EH (cell line): ENCODE measurements at regions not wholly inside any gene's neighbourhood (a gene's known extent, or its start where the extent isn't known, plus 50 kb on each side); places are given as distances from the start of the nearest gene placed in this dataset.

Source experiments
- DNase-seq: peaks from one replicate; pipeline ENCODE4 v3.0.0-alpha.2; 2015; ENCODE audit warnings: low read depth

- DNase-seq: no peak
Measured at GRCh38 chr3:145817870-145818483, 343.0 kb downstream of the PLOD2 start.

- no peak for DNase-seq
Measured at GRCh38 chr3:145820170-145820569, 340.8 kb downstream of the PLOD2 start.

GRCh38 chr3:145842294-145842902, 318.6 kb downstream of the PLOD2 start:
- no peak for DNase-seq

GRCh38 chr3:145843561-145843960, 317.4 kb downstream of the PLOD2 start:
- DNase-seq: no peak

GRCh38 chr3:145849115-145849514, 311.9 kb downstream of the PLOD2 start:
- DNase-seq: no peak

GRCh38 chr3:145854499-145854898, 306.5 kb downstream of the PLOD2 start:
- no peak for DNase-seq

- DNase-seq: no peak
Measured at GRCh38 chr3:145857956-145858355, 303.0 kb downstream of the PLOD2 start.

GRCh38 chr3:145864336-145864735, 296.6 kb downstream of the PLOD2 start:
- DNase-seq: no peak

- no peak for DNase-seq
Measured at GRCh38 chr3:145865399-145866018, 295.5 kb downstream of the PLOD2 start.

- DNase-seq: no peak
Measured at GRCh38 chr3:145869958-145870357, 291.0 kb downstream of the PLOD2 start.

- DNase-seq: no peak
Measured at GRCh38 chr3:145882436-145882835, 278.5 kb downstream of the PLOD2 start.

GRCh38 chr3:145889730-145890129, 271.3 kb downstream of the PLOD2 start:
- DNase-seq: no peak

- DNase-seq: no peak
Measured at GRCh38 chr3:145892869-145893268, 268.1 kb downstream of the PLOD2 start.

GRCh38 chr3:145893331-145893730, 267.7 kb downstream of the PLOD2 start:
- no peak for DNase-seq

GRCh38 chr3:145898487-145898886, 262.5 kb downstream of the PLOD2 start:
- no peak for DNase-seq

GRCh38 chr3:145899241-145899640, 261.7 kb downstream of the PLOD2 start:
- DNase-seq: no peak

- DNase-seq: no peak
Measured at GRCh38 chr3:145900056-145900829, 260.7 kb downstream of the PLOD2 start.

- DNase-seq: peak; percentile 41
Measured at GRCh38 chr3:145902166-145902565, 258.8 kb downstream of the PLOD2 start.

GRCh38 chr3:145903472-145904013, 257.4 kb downstream of the PLOD2 start:
- no peak for DNase-seq

GRCh38 chr3:145904138-145904537, 256.8 kb downstream of the PLOD2 start:
- DNase-seq: no peak

- DNase-seq: no peak
Measured at GRCh38 chr3:145906301-145906700, 254.7 kb downstream of the PLOD2 start.

- no peak for DNase-seq
Measured at GRCh38 chr3:145906755-145907154, 254.2 kb downstream of the PLOD2 start.

GRCh38 chr3:145911016-145911415, 250.0 kb downstream of the PLOD2 start:
- DNase-seq: no peak
